Transverse colon (tissue), 4 donors: ENCODE measurements at regions not wholly inside any gene's neighbourhood (a gene's known extent, or its start where the extent isn't known, plus 50 kb on each side); places are given as distances from the start of the nearest gene placed in this dataset.
"Not testable (repeated sequence)": the region's sequence is repeated elsewhere in the genome, so short reads cannot be mapped to it uniquely, and the experiment has no call there.

Experiments used
- DNase-seq: peaks from one replicate; pipeline ENCODE4 v3.0.0-alpha.2; 2019
- H3K27ac ChIP-seq, 4 donors: fragments of 200-600 bp; sonication (generic); 2 replicates each; pipeline ENCODE4 v1.5.1; 2016 to 2018; ENCODE audit warnings: inconsistent platforms in 4 of 4
- H3K27me3 ChIP-seq: fragments of 200-600 bp; sonication (generic); 2 replicates; pipeline ENCODE4 v1.5.1; 2017; ENCODE audit warnings: inconsistent platforms
- H3K36me3 ChIP-seq, 4 donors: fragments of 200-600 bp; sonication (generic); 2 replicates each; pipeline ENCODE4 v1.5.1; 2017 to 2019; ENCODE audit warnings: inconsistent platforms in 4 of 4
- H3K4me1 ChIP-seq, 4 donors: fragments of 200-600 bp; sonication (generic); 2 replicates each; pipeline ENCODE4 v1.5.1; 2017 to 2020; ENCODE audit warnings: inconsistent platforms in 4 of 4
- H3K4me3 ChIP-seq, 4 donors: fragments of 200-600 bp; sonication (generic); 1 replicate in 1 of 4; 2 replicates in 3 of 4; pipeline versions ENCODE4 v1.5.1 to v1.6.1; 2017 to 2019; ENCODE audit warnings: inconsistent platforms in 4 of 4
- H3K9me3 ChIP-seq, 2 donors: fragments of 200-600 bp; sonication (generic); 2 replicates each; pipeline ENCODE4 v1.5.1; 2017 to 2019; ENCODE audit warnings: inconsistent platforms in 2 of 2
- EP300 ChIP-seq: sonication (generic); formaldehyde crosslinking; IDR thresholded peaks from one replicate; pipeline ENCODE4 v1.6.1; 2017; ENCODE audit warnings: antibody characterized with exemption, low read depth
- POLR2A ChIP-seq: fragments of 450-650 bp; IDR thresholded peaks from one replicate; pipeline ENCODE4 v1.6.1; 2016; ENCODE audit warnings: antibody characterized with exemption, mild to moderate bottlenecking, moderate library complexity
- POLR2AphosphoS5 ChIP-seq, 3 donors: sonication (generic); formaldehyde crosslinking; IDR thresholded peaks; one replicate each; pipeline ENCODE4 v1.6.1; 2016; ENCODE audit warnings: antibody characterized with exemption in 3 of 3
- WGBS, 2 donors: methylation state at CpG; one replicate each; pipeline ENCODE4 v1.1.5; 2018; ENCODE audit warnings: low coverage in 1 of 2; 5-methylcytosine and 5-hydroxymethylcytosine counted together
- in situ Hi-C, 4 donors: fragments of 200-750 bp; cut with MboI; loops; one replicate each; pipeline versions ENCODE4 v1.15.0 to v1.15.1; 2017; ENCODE audit warnings: low sequenced_read_pairs in 3 of 4, low pct_ligation_motif_present in 1 of 4, low pct_unique_long_range_greater_than_20kb in 1 of 4
- intact Hi-C: fragments of 100-400 bp; cut with DNase I; formaldehyde crosslinking; loops from one replicate; pipeline ENCODE4 v1.15.1; 2023; ENCODE audit warnings: low total_unique reads
- TF ChIP-seq, protein P1 (sequence below), 5 experiments: fragments of 200-600 bp in 3 of 5; fragments of 450-650 bp in 2 of 5; sonication (generic) in 3 of 5; IDR thresholded peaks; 1 replicate in 2 of 5; 2 replicates in 3 of 5; pipeline ENCODE4 v1.5.1; 2016 to 2017; ENCODE audit warnings: antibody characterized with exemption in 5 of 5, inconsistent platforms in 3 of 5, mild to moderate bottlenecking in 2 of 5, moderate library complexity in 1 of 5

DNA sequence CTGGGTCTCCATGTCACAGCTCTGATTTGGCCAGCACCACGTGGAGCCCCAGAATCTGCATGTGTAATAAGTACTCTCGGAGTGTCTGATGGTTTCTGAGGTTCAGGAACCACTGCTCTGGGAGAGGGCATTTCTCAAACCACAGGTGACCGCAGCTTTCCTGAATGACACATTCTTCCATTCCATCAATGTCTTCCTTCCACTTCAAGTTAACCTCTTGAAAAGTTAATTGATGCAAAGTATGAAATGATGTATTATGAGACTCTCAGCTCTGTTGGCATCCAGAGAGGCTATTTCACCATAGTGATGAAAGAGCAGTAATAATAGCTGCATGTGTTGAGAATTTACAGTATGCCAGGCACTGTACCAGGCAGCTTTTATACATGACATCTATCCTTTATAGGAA lies 61.3 kb upstream of the CRIM1 start:
- Histone ChIP-seq H3K4me1 (no peaks in the 10 kb centered on the region), H3K27ac (no peak overlapping the region), H3K36me3 (no peaks in the 10 kb centered on the region), H3K4me3 (no peak overlapping the region), H3K27me3 (no peaks in the 10 kb centered on the region), H3K9me3 (no peaks in the 10 kb centered on the region)
- intact Hi-C loops = no loop called here
- WGBS, 2 donors = 65 to 74% methylated on average over 3 of the region's 3 CpGs
- TF ChIP-seq POLR2AphosphoS5 (IDR thresholded peaks at IDR 0.05) (no peak), POLR2A (no peak), EP300 (no peak)
- TF ChIP-seq, protein P1, sequence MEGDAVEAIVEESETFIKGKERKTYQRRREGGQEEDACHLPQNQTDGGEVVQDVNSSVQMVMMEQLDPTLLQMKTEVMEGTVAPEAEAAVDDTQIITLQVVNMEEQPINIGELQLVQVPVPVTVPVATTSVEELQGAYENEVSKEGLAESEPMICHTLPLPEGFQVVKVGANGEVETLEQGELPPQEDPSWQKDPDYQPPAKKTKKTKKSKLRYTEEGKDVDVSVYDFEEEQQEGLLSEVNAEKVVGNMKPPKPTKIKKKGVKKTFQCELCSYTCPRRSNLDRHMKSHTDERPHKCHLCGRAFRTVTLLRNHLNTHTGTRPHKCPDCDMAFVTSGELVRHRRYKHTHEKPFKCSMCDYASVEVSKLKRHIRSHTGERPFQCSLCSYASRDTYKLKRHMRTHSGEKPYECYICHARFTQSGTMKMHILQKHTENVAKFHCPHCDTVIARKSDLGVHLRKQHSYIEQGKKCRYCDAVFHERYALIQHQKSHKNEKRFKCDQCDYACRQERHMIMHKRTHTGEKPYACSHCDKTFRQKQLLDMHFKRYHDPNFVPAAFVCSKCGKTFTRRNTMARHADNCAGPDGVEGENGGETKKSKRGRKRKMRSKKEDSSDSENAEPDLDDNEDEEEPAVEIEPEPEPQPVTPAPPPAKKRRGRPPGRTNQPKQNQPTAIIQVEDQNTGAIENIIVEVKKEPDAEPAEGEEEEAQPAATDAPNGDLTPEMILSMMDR (IDR thresholded peaks at IDR 0.05) = no peak
- in situ Hi-C loops = no loop called here
- no peak for DNase-seq

DNA sequence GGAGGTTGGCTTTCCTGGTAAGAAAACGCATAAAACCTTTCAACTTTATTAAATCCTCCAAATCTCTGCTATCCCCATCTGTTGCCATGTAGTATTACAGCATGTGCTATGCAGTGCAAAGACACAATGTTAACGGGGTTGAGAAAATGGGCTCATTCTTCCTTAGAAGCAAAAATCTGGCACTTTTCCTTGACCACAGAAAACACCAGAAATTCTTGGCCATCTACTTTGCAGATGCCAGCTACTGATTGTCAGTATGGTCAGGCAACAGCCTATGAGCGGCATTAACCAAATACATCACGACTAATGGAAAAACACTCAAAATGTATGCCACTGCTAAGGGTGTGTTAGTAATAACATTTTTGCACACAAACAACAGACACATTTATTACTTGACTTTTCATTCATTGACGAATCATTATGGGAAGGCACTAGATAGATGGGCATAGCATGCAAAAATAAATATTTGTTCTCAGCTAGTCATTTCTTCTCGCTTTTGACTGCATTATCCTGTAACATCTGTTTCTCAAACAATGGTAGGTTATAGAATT lies 65.2 kb upstream of the CRIM1 start:
- WGBS, 2 donors = 75 to 88% methylated on average over 4 to 6 of the region's 6 CpGs
- no peaks in the 10 kb centered on the region for H3K27me3 ChIP-seq
- no peak overlapping the region for H3K4me3 ChIP-seq
- H3K36me3 ChIP-seq = no peaks in the 10 kb centered on the region
- no peaks in the 10 kb centered on the region for H3K9me3 ChIP-seq
- H3K27ac ChIP-seq = no peak overlapping the region
- intact Hi-C loops (no loop called here), in situ Hi-C loops (no loop called here)
- DNase-seq = no peak
- TF ChIP-seq EP300 (no peak), POLR2A (no peak), POLR2AphosphoS5 (IDR thresholded peaks at IDR 0.05) (no peak)
- TF ChIP-seq, protein P1 (IDR thresholded peaks at IDR 0.05) = no peak
- H3K4me1 ChIP-seq = no peaks in the 10 kb centered on the region

DNA sequence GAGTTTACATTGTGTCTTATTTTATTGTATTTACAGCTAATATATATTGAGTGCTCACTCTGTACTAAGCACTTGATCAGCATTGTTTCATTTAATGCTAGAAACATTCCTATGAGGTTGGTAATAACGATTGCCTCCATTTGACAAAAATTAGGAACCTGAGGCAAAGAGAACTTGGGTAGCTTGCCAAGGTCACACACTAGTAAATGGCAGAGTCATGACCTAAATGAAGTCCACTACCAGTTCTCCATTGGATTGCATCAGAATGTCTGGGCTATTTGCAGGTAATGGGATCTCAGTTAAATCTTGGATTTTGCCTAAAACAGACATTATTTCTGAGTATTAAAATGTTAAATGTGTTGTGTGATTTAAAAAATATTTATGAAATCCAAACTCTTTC lies 65.8 kb upstream of the CRIM1 start:
- no peak for TF ChIP-seq POLR2A
- TF ChIP-seq EP300 = no peak
- TF ChIP-seq, protein P1 (IDR thresholded peaks at IDR 0.05) = no peak
- no peak for TF ChIP-seq POLR2AphosphoS5 (IDR thresholded peaks at IDR 0.05)
- no peaks in the 10 kb centered on the region for H3K27me3 ChIP-seq
- intact Hi-C loops = no loop called here
- WGBS, 2 donors = 62 to 77% methylated on average over 1 of the region's 1 CpG
- H3K4me3 ChIP-seq = no peak overlapping the region
- H3K4me1 ChIP-seq = no peaks in the 10 kb centered on the region
- in situ Hi-C loops = no loop called here
- no peaks in the 10 kb centered on the region for H3K9me3 ChIP-seq
- no peaks in the 10 kb centered on the region for H3K36me3 ChIP-seq
- no peak for DNase-seq
- no peak overlapping the region for H3K27ac ChIP-seq

DNA sequence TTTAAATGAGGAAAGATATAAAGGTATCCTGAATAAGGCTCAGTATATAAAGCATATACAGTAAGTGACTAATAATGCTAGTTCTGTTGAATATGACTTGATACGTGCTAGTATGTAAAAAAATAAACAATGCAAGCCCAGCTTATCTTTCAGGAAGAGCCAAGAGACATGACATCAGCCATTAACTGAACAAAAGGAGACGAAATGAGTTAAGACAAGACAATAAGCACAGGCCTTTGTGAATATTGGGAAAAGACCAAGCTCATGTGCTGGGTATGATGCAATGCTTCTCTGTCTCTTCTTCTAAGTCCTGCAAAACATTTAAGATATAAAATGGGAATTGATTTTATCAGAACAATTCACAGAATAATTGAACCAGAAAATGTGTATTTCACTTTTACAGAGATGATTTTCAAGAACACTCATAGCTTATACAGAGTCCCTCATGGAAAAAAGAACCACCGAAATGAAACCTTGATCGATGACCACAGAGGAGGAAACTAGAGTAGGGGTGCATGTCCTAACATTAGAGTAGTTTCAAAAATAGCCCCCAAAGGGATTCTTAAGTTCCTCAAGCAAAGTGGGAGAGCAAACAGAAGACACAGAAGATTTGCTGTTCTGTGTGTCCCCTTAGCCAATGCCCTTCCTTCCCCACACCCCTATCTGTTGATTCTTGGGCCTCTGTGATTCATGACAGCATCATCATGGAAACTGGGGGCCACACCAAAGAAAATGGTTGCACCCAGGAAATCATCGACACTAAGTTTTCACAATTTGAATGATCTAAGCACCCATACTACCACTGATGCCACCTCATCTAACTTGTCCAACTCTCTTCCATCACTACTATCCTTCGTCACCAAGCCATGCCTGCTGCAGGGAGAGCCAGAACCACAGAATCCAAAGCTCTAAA lies 68.0 kb upstream of the CRIM1 start:
- no peak for DNase-seq
- H3K27ac ChIP-seq = no peak overlapping the region
- no peaks in the 10 kb centered on the region for H3K27me3 ChIP-seq
- no peak overlapping the region for H3K4me3 ChIP-seq
- no peaks in the 10 kb centered on the region for H3K4me1 ChIP-seq
- intact Hi-C loops (no loop called here), in situ Hi-C loops (no loop called here)
- H3K9me3 ChIP-seq = no peaks in the 10 kb centered on the region
- WGBS, 2 donors = 68 to 82% methylated on average over 6 of the region's 6 CpGs
- TF ChIP-seq EP300 = no peak
- TF ChIP-seq, protein P1 (IDR thresholded peaks at IDR 0.05) = no peak
- TF ChIP-seq POLR2AphosphoS5 (IDR thresholded peaks at IDR 0.05) = no peak
- no peak for TF ChIP-seq POLR2A
- H3K36me3 ChIP-seq = no peaks in the 10 kb centered on the region

DNA sequence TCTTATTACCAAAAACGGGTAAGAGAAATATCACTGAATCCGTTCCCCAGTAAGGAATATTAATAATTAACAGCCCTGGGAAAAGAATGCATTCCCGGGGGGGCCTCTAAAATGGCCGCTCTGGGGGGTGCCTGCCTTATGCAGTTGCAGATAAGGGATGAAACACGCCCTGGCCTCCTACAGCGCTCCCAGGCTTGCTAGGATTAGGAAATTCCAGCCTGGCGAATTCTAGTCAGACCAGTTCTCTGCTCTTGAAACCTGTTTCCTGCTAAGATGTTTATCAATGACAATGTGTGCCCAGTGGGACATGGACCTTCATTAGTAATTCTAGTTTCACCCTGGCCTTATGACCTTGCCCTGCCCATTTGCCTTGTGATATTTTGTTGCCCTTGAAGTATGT lies 76.1 kb upstream of the CRIM1 start:
- H3K4me1 ChIP-seq = not testable (repeated sequence)

More for the DNA sequence above, 76.1 kb upstream of the CRIM1 start:
- H3K27me3 ChIP-seq, H3K36me3 ChIP-seq, H3K4me3 ChIP-seq, in situ Hi-C loops, DNase-seq, intact Hi-C loops, H3K27ac ChIP-seq, H3K9me3 ChIP-seq: not testable (repeated sequence)
- 70 to 73% methylated on average over 4 to 7 of the region's 7 CpGs for WGBS, 2 donors
